ENCODE measurements at regions not wholly inside any gene's neighbourhood (a gene's known extent, or its start where the extent isn't known, plus 50 kb on each side); places are given as distances from the start of the nearest gene placed in this dataset.
A peak's percentile ranks its signal among the peaks of the same experiment; 100 is the strongest.

DNA sequence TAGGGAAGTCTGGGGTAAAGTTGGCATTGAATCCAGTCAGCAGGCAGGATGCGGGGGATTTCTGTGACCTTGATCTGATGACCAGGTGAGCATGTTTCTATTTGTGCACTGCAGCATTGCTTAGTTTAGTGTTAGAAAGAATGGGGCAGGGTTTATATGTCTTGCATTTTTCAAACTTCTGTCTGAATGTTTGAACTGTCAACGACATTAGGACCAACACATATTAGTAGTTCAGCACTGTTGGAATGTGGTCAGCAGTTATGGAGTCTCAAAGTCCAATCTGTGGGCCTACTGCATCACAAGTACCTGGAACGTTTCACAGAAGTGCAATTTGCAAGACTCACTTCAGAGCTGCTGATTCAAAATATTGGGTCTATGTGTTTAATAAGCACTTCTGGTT lies 276.6 kb upstream of the BMP2 start (continued):
- TF ChIP-seq, protein P1, sequence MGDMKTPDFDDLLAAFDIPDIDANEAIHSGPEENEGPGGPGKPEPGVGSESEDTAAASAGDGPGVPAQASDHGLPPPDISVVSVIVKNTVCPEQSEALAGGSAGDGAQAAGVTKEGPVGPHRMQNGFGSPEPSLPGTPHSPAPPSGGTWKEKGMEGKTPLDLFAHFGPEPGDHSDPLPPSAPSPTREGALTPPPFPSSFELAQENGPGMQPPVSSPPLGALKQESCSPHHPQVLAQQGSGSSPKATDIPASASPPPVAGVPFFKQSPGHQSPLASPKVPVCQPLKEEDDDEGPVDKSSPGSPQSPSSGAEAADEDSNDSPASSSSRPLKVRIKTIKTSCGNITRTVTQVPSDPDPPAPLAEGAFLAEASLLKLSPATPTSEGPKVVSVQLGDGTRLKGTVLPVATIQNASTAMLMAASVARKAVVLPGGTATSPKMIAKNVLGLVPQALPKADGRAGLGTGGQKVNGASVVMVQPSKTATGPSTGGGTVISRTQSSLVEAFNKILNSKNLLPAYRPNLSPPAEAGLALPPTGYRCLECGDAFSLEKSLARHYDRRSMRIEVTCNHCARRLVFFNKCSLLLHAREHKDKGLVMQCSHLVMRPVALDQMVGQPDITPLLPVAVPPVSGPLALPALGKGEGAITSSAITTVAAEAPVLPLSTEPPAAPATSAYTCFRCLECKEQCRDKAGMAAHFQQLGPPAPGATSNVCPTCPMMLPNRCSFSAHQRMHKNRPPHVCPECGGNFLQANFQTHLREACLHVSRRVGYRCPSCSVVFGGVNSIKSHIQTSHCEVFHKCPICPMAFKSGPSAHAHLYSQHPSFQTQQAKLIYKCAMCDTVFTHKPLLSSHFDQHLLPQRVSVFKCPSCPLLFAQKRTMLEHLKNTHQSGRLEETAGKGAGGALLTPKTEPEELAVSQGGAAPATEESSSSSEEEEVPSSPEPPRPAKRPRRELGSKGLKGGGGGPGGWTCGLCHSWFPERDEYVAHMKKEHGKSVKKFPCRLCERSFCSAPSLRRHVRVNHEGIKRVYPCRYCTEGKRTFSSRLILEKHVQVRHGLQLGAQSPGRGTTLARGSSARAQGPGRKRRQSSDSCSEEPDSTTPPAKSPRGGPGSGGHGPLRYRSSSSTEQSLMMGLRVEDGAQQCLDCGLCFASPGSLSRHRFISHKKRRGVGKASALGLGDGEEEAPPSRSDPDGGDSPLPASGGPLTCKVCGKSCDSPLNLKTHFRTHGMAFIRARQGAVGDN (CRISPR knock-in tag; IDR thresholded peaks at IDR 0.05), result no peak
- TF ChIP-seq NBN (conservative IDR thresholded peaks at IDR 0.05) (no peak), RBM22 (optimal IDR thresholded peaks at IDR 0.05; ENCODE audit: low read length) (no peak), TBP (CRISPR knock-in tag; IDR thresholded peaks at IDR 0.05) (no peak), ZSCAN9 (CRISPR knock-in tag; IDR thresholded peaks at IDR 0.05; ENCODE audit: borderline replicate concordance) (peak; percentile 93), NFE2 (CRISPR knock-in tag; IDR thresholded peaks at IDR 0.05) (no peak), ZSCAN20 (CRISPR knock-in tag; IDR thresholded peaks at IDR 0.05; ENCODE audit: borderline replicate concordance) (no peak), PHF8 (CRISPR knock-in tag; IDR thresholded peaks at IDR 0.05) (no peak), SNAI1 (CRISPR knock-in tag; IDR thresholded peaks at IDR 0.05; ENCODE audit: borderline replicate concordance) (0 out of 2 replicates have a peak, but pooled peaks have one; percentile 42), SAP130 (CRISPR knock-in tag; IDR thresholded peaks at IDR 0.05; ENCODE audit: low read depth) (peak; percentile 71), ZNF414 (CRISPR knock-in tag; IDR thresholded peaks at IDR 0.05) (peak; percentile 89; the same call in 1 of the 2 replicates), PHF5A (CRISPR knock-in tag; IDR thresholded peaks at IDR 0.05; ENCODE audit: low read depth, unreplicated experiment) (peak; percentile 56), ZNF766 (CRISPR knock-in tag; IDR thresholded peaks at IDR 0.05; ENCODE audit: borderline replicate concordance) (no peak), LCORL (IDR thresholded peaks at IDR 0.05) (no peak; the same call in 1 of the 2 replicates), LCORL (CRISPR knock-in tag; IDR thresholded peaks at IDR 0.05) (0 out of 2 replicates have a peak, but pooled peaks have one; percentile 45), ZNF777 (CRISPR knock-in tag; IDR thresholded peaks at IDR 0.05) (no peak), ZKSCAN1 (IDR thresholded peaks at IDR 0.05; ENCODE audit: low read length) (peak; percentile 69), ZNF335 (CRISPR knock-in tag; IDR thresholded peaks at IDR 0.05) (peak; percentile 49; the same call in 1 of the 2 replicates), SMARCC2 (IDR thresholded peaks at IDR 0.05) (peak; percentile 98), TOE1 (CRISPR knock-in tag; IDR thresholded peaks at IDR 0.05) (no peak), AHR (CRISPR knock-in tag; IDR thresholded peaks at IDR 0.05) (no peak), RAD21 (CRISPR knock-in tag; IDR thresholded peaks at IDR 0.05) (peak; percentile 32; the same call in 1 of the 2 replicates), BRF2 (CRISPR knock-in tag; IDR thresholded peaks at IDR 0.05) (0 out of 2 replicates have a peak, but pooled peaks have one; percentile 49), ARID3A (IDR thresholded peaks at IDR 0.05; ENCODE audit: low read depth, low read length) (peak; percentile 86), ZNF883 (CRISPR knock-in tag; IDR thresholded peaks at IDR 0.05; ENCODE audit: not compliant biosample characterization) (no peak)
- TF ChIP-seq, protein P2, sequence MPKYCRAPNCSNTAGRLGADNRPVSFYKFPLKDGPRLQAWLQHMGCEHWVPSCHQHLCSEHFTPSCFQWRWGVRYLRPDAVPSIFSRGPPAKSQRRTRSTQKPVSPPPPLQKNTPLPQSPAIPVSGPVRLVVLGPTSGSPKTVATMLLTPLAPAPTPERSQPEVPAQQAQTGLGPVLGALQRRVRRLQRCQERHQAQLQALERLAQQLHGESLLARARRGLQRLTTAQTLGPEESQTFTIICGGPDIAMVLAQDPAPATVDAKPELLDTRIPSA (CRISPR knock-in tag; IDR thresholded peaks at IDR 0.05; ENCODE audit: borderline replicate concordance), result no peak
